Embryonic facial prominence (tissue), 1 donor: ENCODE measurements at regions not wholly inside any gene's neighbourhood (a gene's known extent, or its start where the extent isn't known, plus 50 kb on each side); places are given as distances from the start of the nearest gene placed in this dataset.

Experiments
- DNase-seq: peaks from one replicate; pipeline ENCODE4 v3.0.0-alpha.2; 2016; ENCODE audit errors: extremely low spot score

- no peak for DNase-seq
These were observed 168.1 kb upstream of the DEFB112 start for GRCh38 chr6:50217841-50218240.

- no peak for DNase-seq
These were observed 186.4 kb upstream of the DEFB112 start for GRCh38 chr6:50236164-50236563.

GRCh38 chr6:50239853-50240252, 190.1 kb upstream of the DEFB112 start:
- DNase-seq, result no peak

GRCh38 chr6:50240986-50241385, 191.3 kb upstream of the DEFB112 start:
- DNase-seq, result no peak

GRCh38 chr6:50249493-50249892, 199.8 kb upstream of the DEFB112 start:
- no peak for DNase-seq

GRCh38 chr6:50257322-50257721, 207.6 kb upstream of the DEFB112 start:
- DNase-seq, result no peak

GRCh38 chr6:50259903-50260302, 210.2 kb upstream of the DEFB112 start:
- DNase-seq, result no peak

GRCh38 chr6:50264995-50265571, 215.4 kb upstream of the DEFB112 start:
- no peak for DNase-seq

GRCh38 chr6:50270415-50270814, 220.7 kb upstream of the DEFB112 start:
- no peak for DNase-seq

- DNase-seq, result no peak
These were observed 221.5 kb upstream of the DEFB112 start for GRCh38 chr6:50271266-50271665.

- DNase-seq, result no peak
These were observed 222.1 kb upstream of the DEFB112 start for GRCh38 chr6:50271817-50272216.

- DNase-seq, result no peak
These were observed 222.9 kb upstream of the DEFB112 start for GRCh38 chr6:50272611-50273010.

- no peak for DNase-seq
These were observed 227.1 kb upstream of the DEFB112 start for GRCh38 chr6:50276771-50277261.

GRCh38 chr6:50277774-50278173, 228.0 kb upstream of the DEFB112 start:
- DNase-seq, result no peak

- DNase-seq, result no peak
These were observed 228.9 kb upstream of the DEFB112 start for GRCh38 chr6:50278663-50279062.

GRCh38 chr6:50285735-50286134, 236.0 kb upstream of the DEFB112 start:
- DNase-seq, result no peak

- DNase-seq, result no peak
These were observed 238.5 kb upstream of the DEFB112 start for GRCh38 chr6:50288241-50288640.

GRCh38 chr6:50288881-50289280, 239.2 kb upstream of the DEFB112 start:
- no peak for DNase-seq

- DNase-seq, result no peak
These were observed 239.6 kb upstream of the DEFB112 start for GRCh38 chr6:50289366-50289765.

- no peak for DNase-seq
These were observed 251.6 kb upstream of the DEFB112 start for GRCh38 chr6:50301307-50301706.

GRCh38 chr6:50305660-50306059, 255.9 kb upstream of the DEFB112 start:
- no peak for DNase-seq

- DNase-seq, result no peak
These were observed 268.8 kb upstream of the DEFB112 start for GRCh38 chr6:50318536-50318935.

GRCh38 chr6:50330347-50330746, 280.6 kb upstream of the DEFB112 start:
- no peak for DNase-seq

- no peak for DNase-seq
These were observed 281.2 kb upstream of the DEFB112 start for GRCh38 chr6:50330963-50331362.
